ENCODE measurements at regions not wholly inside any gene's neighbourhood (a gene's known extent, or its start where the extent isn't known, plus 50 kb on each side); places are given as distances from the start of the nearest gene placed in this dataset.

GRCh38 chr9:87280421-87280820 lies 217.2 kb upstream of the DAPK1 start:
- H3K27me3 Mint-ChIP-seq (ENCODE audit: low read depth): peaks cover 3% of the 10 kb centered on the region
- H3K4me1 Mint-ChIP-seq: peaks cover 32% of the 10 kb centered on the region
- no peak for TF ChIP-seq CTCF (IDR thresholded peaks at IDR 0.05; ENCODE audit: unreplicated experiment in 3 of 3)
- no peaks in the 10 kb centered on the region for H3K9me3 Mint-ChIP-seq
- H3K4me3 Mint-ChIP-seq: no peak overlapping the region
- no peaks in the 10 kb centered on the region for H3K36me3 Mint-ChIP-seq (ENCODE audit: low read depth)
- peak overlapping the region in 1 of 3 experiments; percentile 26 for H3K27ac Mint-ChIP-seq

GRCh38 chr9:87282538-87282937 lies 215.1 kb upstream of the DAPK1 start:
- no peaks in the 10 kb centered on the region for H3K36me3 Mint-ChIP-seq (ENCODE audit: low read depth)
- H3K9me3 Mint-ChIP-seq: no peaks in the 10 kb centered on the region
- no peak overlapping the region for H3K4me3 Mint-ChIP-seq
- peaks cover 26% of the 10 kb centered on the region for H3K4me1 Mint-ChIP-seq
- peaks cover 3% of the 10 kb centered on the region for H3K27me3 Mint-ChIP-seq (ENCODE audit: low read depth)
- peak overlapping the region in 1 of 3 experiments; percentile 28 for H3K27ac Mint-ChIP-seq
- no peak for TF ChIP-seq CTCF (IDR thresholded peaks at IDR 0.05; ENCODE audit: unreplicated experiment in 3 of 3)

- Mint-ChIP-seq H3K27ac (peak overlapping the region in 2 of 3 experiments; percentile 1 to 25), H3K36me3 (ENCODE audit: low read depth) (no peaks in the 10 kb centered on the region), H3K4me3 (no peak overlapping the region), H3K4me1 (peaks cover 26% of the 10 kb centered on the region), H3K27me3 (ENCODE audit: low read depth) (peaks cover 3% of the 10 kb centered on the region), H3K9me3 (no peaks in the 10 kb centered on the region)
- TF ChIP-seq CTCF (IDR thresholded peaks at IDR 0.05; ENCODE audit: unreplicated experiment in 3 of 3): no peak
Measured at GRCh38 chr9:87283585-87283984, 214.1 kb upstream of the DAPK1 start.

- Mint-ChIP-seq H3K4me3 (no peak overlapping the region), H3K9me3 (no peaks in the 10 kb centered on the region), H3K27me3 (ENCODE audit: low read depth) (no peaks in the 10 kb centered on the region), H3K4me1 (peaks cover 33% of the 10 kb centered on the region), H3K36me3 (ENCODE audit: low read depth) (no peaks in the 10 kb centered on the region), H3K27ac (peak overlapping the region; percentile 30 to 58 (median 48))
- TF ChIP-seq CTCF (IDR thresholded peaks at IDR 0.05; ENCODE audit: unreplicated experiment in 3 of 3): no peak
Measured at GRCh38 chr9:87285183-87285850, 212.3 kb upstream of the DAPK1 start.

- peaks cover 42% of the 10 kb centered on the region for H3K4me1 Mint-ChIP-seq
- no peak overlapping the region for H3K4me3 Mint-ChIP-seq
- H3K27ac Mint-ChIP-seq: peak overlapping the region in 1 of 3 experiments; percentile 30
- H3K9me3 Mint-ChIP-seq: peaks cover 2% of the 10 kb centered on the region
- H3K36me3 Mint-ChIP-seq (ENCODE audit: low read depth): no peaks in the 10 kb centered on the region
- no peaks in the 10 kb centered on the region for H3K27me3 Mint-ChIP-seq (ENCODE audit: low read depth)
- TF ChIP-seq CTCF (IDR thresholded peaks at IDR 0.05; ENCODE audit: unreplicated experiment in 3 of 3): no peak
Measured at GRCh38 chr9:87286506-87286905, 211.2 kb upstream of the DAPK1 start.
